GM21576 (cell line): ENCODE measurements at regions not wholly inside any gene's neighbourhood (a gene's known extent, or its start where the extent isn't known, plus 50 kb on each side); places are given as distances from the start of the nearest gene placed in this dataset.
A peak's percentile ranks its signal among the peaks of the same experiment; 100 is the strongest.
"Not testable (repeated sequence)": the region's sequence is repeated elsewhere in the genome, so short reads cannot be mapped to it uniquely, and the experiment has no call there.

ENCODE experiments used
- ATAC-seq: cut with Tn5 transposase; IDR thresholded peaks from one replicate; pipeline ENCODE4 v1.9.1; 2021; ENCODE audit warnings: mild to moderate bottlenecking, moderate library complexity; ENCODE audit not compliant: unreplicated experiment

- ATAC-seq, result peak; percentile 95
These were observed 67.9 kb upstream of the USP15 start for GRCh38 chr12:62192180-62192902.

GRCh38 chr12:62192903-62193250, 67.3 kb upstream of the USP15 start:
- peak; percentile 16 for ATAC-seq

- no peak for ATAC-seq
These were observed 66.2 kb upstream of the USP15 start for GRCh38 chr12:62194031-62194430.

GRCh38 chr12:62194616-62195015, 65.6 kb upstream of the USP15 start:
- ATAC-seq, result no peak

- no peak for ATAC-seq
These were observed 64.1 kb upstream of the USP15 start for GRCh38 chr12:62196146-62196545.

GRCh38 chr12:62202861-62203260, 57.3 kb upstream of the USP15 start:
- ATAC-seq, result not testable (repeated sequence)

GRCh38 chr12:62205346-62205745, 54.9 kb upstream of the USP15 start:
- ATAC-seq, result no peak

GRCh38 chr12:62207248-62207647, 53.0 kb upstream of the USP15 start:
- ATAC-seq, result no peak
